ENCODE measurements at regions not wholly inside any gene's neighbourhood (a gene's known extent, or its start where the extent isn't known, plus 50 kb on each side); places are given as distances from the start of the nearest gene placed in this dataset.

DNA sequence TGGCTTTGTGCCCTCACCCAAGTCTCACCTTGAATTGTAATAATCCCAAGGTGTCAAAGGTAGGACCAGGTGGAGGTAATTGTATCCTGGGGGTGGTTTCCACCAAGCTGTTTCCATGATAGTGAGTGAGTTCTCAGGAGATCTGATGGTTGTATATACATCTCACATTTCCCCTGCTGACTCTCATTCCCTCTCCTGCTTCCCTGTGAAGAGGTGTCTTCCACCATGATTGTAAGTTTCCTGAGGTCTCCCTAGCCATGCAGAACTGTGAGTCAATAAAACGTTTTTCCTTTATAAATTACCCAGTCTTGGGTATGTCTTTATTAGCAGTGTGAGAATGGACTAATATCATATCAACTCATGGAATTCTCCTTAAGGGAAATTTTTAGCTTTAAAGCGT is 302.6 kb downstream of the LIG4 start:
- no peak for DNase-seq (ENCODE audit: low read depth)

DNA sequence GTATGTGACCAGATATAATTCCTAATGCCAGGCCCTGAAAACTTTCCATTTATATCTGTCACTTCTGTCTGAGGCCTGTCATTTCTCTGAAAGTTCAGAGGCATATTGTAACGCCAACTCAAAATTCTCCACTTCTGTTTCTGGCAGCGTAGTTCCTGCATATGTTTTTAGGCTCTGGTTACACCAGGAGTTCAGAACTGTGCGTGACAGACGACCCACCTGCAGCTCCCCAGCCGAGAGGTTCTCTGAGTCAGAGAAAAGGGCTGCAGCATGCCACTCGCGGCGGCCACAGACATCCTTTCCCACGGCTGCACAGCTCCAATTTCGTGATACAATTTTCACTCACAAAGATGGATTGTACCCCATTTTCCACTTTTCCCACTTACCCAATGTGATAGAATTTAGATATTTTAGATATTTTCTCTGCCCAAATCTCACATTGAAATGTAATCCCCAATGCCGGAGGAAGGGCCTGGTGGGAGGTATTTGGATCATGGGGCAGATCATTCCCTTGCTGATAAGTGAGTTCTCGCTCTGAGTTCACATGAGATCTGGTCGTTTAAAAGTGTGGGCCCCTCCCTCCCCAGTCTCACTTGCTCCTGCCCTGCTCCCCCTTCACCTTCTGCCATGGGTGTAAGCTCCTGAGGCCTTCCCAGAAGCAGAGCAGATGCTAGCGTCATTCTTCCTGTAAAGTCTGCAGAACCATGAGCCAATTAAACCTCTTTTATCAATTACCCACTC is 308.1 kb downstream of the LIG4 start:
- DNase-seq (ENCODE audit: low read depth) = no peak

DNA sequence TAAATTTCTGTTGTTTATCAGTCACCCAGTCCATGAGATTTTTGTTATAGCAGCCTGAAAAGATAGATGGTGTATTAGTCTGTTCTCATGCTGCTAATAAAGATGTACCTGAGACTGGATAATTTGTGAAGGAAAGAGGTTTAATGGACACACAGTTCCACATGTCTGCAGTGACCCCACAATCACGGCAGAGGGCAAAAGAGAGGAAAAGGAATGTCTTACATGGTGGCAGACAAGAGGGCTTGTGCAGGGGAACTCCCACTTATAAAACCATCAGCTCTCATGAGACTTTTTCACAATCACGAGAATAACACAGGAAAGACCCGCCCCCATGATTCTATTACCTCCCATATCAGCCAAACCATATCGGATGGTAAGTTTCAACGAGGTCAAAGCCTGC is 309.2 kb downstream of the LIG4 start:
- DNase-seq (ENCODE audit: low read depth) = no peak

DNA sequence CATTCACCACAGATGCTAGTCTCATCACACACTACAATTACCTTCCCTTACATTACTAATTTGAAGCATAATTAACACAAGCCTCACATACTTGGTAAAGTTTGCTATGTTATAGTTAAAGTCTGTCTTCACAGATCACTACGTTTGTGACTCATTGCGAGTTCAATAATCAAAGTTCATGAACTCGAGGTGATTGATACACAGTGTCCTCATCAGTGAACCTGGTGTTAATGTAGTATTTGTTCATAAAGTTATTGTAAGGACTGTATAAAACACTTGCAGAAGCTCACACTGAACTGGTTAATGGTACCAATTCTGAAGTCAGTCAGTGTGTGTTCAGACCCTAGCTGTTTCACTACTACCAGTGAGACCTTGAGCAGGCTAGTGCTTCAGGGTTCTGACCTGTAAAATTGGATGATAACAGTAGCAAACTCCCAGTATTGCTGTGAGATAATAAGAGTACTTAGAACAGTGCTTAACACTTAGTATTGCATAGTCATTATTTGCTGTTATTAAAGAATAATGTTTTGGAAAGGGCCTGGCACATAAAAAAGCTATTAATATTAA is 313.3 kb downstream of the LIG4 start:
- no peak for DNase-seq (ENCODE audit: low read depth)

DNA sequence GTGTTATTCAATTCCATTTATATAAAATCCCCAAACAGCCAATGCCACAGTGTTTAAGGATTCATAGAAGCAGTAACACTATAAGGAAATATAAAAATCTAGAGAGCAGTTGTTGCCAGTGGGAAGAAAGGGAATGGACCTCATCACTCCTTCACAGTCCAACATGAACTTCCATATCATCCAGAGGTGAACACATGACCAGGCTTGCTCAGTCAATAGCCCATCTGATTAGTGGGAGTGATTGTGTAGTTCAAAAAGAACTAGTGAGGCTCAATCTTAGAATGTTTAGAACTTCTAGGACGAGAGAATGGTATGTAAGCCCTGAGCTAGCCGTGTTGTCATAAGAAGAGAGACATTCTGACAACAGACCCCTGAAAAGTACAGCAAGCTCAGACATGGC is 314.1 kb downstream of the LIG4 start:
- no peak for DNase-seq (ENCODE audit: low read depth)

DNA sequence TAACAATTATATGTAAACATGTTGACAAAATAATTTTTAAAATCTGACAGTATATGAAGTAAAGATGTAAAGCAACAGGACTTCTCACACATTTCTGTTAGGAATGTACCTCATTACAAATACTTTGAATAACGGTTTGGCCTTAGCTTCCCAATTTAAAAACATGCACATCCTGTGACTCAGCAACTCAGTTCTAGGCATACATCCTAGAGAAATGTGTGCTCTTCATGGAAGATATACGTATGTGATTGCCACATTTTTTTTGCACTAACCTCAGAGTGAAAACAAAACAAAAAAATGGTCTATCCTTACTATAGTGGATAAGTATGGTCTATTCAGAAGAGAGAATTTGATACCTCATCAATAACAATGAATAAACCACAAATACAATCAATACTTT is 314.6 kb downstream of the LIG4 start:
- no peak for DNase-seq (ENCODE audit: low read depth)

DNA sequence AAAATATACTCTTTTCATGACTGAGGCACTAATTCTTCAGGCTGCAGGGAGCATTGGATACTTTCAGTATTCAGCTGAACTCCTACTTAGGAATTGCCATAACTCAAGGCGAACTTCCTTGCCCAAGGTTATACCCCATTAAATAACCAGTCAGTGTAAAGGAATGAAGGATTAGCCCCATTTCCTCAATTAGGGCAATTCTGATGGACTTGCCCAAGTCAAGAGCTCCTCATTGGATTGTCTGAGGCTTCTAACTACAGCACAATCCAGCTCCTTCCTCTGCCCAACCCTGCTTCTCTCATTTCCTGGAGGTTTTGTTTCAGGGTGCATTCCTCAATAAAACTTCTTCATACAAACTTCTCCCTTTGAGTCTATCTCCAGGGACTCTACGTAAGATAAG is 329.2 kb downstream of the LIG4 start:
- no peak for DNase-seq (ENCODE audit: low read depth)

DNA sequence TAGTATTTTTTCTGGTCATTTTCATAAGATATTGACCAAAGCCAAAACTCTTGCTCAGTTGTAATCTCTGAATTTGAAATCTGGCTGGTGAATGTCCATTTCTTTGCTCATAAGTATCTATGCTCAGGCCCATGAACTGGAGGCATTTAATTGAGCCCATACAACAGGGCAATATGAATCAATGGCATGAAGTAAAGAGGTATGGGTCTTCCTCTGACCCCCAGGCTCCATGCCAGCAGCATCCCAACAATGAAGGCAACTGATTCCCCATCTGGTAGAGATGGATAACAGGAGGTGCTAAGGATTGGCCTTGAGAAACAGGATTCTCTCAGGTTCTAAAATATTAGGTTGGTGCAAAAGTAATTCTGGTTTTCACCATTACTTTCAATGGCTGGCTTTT is 330.8 kb downstream of the LIG4 start:
- DNase-seq (ENCODE audit: low read depth) = no peak

DNA sequence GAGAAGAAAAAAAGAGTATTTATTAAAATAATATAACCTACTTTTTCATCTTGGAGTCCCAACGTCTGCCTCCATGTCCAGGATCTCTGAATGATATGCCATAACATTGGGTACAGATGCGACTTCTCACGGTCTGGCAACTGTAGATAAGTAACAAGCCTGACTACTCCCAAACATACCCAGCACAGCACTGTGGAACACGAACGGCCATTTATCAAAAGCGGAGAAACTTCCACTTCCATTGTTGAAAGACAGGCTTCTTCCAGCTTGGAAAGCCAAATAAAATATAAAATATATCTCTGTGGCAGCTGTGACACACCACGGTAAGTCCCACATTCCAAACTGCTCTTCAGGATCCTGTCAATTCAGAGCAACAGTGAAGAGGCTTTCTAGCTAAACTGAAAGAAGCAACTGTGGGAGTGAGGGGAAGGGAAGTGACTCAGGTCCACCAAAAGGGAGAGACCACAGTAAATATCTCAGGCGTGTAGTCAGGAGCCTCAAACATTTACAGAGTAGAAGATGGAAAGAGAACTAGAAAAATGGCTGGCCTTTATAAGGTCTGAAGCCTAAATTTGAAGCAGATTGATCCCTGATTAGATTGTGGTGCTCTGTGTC is 331.7 kb downstream of the LIG4 start:
- DNase-seq (ENCODE audit: low read depth) = no peak

DNA sequence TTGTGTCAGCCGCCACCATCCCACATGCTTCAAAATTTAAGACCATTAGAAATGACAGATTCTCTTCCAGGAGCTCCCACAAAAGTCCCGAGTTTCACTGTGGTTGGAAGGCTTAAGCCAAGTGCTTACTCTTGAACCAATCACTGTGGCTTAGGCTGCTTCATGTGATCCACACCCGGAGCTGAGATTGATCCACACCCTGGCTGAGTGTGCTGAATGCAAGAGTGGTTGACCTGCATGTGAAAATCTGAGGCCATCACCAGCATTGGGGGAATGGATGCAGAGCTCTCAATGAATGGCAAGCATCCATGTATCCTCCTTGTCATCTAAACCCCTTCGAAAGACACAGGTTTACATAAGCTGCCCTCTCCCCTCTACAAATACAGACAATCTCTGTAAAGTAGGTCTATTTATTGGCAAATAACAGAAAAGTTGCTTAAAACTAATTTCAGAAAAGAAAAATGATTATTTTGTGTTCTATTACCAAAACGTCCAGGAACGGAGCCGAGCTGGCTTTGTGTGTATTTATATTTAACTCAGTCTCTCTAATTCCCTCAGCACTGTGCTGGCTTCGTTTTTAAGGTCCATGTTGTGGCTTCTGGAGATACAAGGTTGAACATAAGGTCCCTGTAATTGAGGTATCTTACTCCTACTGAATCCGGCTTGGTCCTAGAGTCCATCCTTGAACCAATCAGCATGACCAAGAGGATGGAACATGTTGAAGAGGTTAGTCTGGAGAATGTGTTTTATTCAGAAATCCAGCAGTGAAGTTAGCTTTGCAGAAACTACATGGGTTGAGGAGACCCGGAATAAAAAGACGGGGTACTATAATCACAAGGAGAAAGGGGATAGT is 332.4 kb downstream of the LIG4 start:
- no peak for DNase-seq (ENCODE audit: low read depth)

DNA sequence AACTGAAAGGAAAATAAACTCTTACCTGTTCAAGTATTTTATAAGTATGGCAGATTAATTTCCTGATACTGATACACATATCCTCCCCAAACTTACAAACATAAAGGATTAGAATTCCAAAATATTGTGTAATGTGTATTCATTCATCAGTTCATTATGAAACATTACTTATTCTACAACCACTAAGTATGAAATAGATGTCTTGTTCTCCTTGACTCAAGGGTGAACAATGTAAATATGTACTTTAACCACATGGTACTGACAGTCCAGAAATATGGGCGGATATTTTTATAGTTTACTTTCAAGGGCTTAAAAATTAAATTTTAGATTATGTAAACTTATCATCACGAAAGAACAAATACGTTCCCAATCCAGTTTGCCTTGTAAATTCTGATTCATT is 334.0 kb downstream of the LIG4 start:
- DNase-seq (ENCODE audit: low read depth) = no peak

DNA sequence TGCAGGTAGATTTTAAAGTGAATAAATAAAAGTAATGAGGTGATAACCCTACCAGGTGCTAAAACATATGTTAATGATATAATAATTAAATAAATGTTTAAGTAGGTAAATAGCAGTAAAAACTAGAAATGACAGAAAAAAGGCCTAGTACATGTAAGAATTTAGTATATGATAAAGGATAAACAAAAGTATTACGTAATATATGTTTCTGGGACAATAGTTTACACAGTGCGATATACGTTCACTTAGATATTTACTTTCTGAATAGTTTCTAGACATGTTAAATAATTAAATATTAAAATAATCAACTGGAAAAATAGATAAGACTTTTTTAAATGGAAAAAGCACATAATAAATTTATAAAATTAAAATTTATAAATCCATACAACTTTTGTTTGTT is 340.9 kb downstream of the LIG4 start:
- DNase-seq (ENCODE audit: low read depth) = no peak

DNA sequence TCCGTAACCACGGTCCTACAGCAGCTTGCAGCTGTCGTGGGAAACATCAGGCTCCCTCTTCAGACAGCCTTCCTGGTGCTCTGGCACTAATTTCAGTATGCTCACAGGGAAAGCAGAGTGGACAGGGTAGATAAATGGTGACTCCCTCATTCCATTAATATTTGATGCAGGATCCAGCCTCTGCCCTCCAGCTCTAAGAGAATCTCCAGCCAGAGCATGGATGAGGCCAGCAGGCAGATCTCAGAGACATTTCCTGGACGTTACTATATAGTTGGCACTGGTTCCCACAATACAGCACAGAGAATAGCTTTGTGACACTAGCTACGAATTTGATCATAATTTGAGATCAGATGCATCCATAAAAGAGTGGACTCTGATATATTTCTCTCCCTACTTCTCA is 341.4 kb downstream of the LIG4 start:
- no peak for DNase-seq (ENCODE audit: low read depth)

DNA sequence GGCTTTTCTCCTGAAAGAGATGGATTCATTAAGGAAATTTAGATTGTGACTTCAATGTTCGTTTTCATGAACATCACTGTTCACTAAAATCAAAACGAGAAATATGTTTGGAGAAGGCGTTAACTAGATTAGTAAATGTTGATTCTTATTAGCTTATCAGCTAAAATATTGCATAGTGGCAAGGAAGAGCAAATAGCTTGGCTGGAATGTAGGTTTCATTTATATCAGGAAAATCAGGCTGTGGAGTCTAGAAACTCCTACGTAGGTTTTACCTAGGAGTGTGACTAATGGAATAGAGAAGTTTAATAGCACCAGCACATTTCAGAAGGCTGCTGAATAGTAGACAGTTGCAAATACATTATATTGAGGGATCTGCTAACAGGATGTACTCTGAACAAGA is 344.9 kb downstream of the LIG4 start:
- no peak for DNase-seq (ENCODE audit: low read depth)

DNA sequence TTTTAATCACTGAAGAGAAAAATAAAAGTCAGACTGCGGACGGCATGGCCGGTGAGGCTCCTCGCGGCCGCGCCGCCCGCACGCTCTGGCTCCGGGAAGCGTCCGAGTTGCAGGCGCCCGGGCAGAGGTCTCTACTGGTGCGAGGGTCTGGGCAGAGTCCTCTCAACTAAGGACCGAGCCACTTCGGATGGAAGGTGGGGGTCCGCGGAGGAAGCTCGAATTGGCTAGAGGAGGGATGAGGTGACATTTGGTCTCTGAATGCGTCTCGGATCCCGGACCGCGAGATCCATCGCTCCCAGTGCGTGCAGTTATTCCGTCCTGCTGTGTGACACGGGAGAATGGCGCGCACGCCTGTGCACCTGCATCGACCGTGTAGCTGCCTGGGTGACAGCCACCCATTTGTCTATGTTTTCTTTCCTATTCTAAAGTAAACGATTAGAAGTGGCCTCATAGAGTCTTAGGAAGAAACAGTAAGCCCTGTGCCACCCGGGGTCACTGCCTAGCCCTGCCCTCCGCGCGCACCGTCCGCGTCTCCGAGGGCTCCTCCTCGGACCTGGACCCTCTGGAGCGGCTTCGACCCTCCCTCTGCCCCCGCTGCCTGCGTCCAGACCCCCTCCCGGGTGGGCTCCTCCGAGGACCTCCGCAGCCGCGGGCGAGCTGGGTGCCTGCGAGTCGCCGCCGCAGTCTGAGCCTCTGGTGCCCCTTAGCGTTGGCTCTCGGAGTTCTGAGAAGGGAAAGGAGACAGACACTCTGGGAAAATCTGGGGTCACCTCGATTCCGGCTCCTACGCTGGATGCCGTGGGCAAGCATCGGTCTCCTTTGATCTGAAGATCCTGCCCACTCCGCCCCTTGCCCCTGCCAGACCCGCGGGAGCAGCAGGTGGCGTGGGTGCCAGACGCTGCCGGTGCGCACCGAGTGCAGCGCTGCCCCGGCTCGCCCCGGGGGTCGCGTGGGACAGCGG is 347.4 kb downstream of the LIG4 start:
- no peak for DNase-seq (ENCODE audit: low read depth)

DNA sequence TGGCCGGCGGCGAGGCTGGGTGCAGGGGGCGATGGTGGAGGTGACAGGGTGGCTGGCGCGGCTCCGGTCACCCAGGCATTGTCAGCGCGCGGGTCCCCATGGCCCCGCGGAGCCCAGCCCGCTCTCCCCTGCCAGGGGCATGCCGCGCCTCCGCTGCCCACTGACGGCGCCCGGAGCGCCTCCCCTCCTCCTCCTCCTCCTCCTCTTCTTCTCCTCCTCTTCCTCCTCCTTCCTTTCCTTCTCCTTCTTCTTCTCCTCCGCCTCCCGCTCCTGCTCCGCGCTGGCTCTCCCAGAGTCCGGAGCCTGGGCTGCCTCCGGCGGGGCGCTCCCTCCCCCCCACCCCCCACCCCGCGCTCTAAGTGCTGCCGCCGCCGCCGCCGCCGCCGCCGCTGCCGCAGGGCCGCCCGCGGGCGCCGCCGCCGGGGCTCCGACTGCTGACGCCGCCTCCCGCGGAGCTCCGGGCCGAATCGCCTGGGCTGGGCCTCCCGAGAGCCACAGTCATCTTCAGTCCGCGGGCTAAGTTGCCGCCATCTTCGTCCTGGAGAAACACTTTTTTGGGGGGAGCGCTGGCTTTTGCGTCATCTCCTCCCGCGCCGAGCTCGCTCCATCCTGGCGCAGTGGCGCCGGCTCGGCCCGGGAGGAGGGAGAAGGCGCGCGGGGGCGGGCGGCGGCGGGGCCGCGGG is 348.3 kb downstream of the LIG4 start:
- no peak for DNase-seq (ENCODE audit: low read depth)

DNA sequence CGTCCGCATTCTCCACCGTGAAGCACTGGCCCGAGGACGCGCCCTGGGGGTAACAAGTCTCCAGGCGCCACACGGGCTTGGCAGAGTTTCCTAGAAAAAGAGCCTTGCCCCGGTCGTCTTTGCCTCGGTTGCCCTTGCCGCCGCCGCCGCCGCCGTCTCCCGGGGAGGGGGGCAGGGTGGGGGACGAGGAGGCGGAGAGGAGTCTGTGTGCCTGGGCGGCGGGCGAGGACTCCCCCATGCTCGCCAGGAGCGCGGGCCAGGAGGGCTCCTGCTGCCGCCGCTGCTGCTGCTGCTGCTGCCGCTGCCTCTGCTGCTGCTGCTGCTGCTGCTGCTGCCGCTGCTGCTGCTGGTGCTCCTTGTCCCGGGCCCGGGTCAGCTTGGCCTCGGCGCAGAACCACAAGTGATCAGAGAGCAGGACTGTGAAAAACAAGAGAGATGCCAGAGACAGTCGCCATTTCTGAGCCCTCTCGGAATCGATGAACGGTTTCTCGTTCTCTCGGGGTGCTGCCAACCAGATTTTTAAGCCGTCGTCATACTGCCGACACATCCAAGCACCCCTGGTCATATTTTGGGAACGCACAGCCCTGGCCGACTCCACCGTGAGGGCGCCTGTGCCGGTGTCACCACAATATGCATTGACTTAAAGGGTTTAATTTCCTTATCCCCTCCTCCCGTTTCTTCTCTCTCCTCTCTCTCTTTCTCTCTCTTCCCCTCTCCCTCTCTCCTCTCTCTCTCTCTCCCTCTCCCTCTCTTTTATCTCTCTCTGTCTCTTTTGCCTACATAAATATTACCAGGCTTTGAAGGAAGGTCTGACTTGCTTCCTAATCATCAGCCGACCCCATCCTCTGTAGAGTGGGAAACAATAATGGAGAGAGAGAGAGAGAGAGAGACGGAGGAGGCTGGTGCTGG is 349.1 kb downstream of the LIG4 start:
- no peak for DNase-seq (ENCODE audit: low read depth)

DNA sequence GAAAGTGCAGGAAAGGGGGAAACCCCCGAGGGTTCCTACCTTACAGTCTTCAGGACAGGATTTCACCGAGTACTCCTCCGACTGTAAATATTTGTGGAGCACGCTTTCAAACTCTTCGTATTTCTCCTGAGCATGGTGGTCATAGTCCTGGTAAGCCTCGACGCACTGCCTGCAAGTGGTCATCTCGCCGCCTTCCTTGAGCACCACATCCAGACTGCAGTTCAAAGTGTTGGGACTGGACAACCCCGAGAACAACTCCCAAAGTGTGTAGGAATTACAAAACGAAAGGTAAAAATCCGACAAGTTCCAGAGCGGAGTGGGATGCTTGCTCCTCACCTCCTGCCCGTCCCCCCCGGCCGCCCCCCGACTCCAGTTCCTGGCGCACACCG is 349.7 kb downstream of the LIG4 start:
- no peak for DNase-seq (ENCODE audit: low read depth)

DNA sequence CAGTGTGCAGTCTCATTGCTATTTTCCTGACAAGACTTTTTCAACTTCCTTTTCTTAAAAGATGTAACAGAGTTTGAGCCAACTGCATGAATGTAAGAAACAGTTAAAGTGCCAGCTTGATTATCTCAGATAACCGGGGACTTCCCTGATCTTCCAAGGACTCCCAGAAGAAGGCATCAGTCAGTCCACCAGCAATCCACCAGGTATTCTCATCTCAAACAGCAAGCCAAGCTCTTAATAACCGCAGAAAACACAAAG is 350.1 kb downstream of the LIG4 start:
- DNase-seq (ENCODE audit: low read depth) = no peak

DNA sequence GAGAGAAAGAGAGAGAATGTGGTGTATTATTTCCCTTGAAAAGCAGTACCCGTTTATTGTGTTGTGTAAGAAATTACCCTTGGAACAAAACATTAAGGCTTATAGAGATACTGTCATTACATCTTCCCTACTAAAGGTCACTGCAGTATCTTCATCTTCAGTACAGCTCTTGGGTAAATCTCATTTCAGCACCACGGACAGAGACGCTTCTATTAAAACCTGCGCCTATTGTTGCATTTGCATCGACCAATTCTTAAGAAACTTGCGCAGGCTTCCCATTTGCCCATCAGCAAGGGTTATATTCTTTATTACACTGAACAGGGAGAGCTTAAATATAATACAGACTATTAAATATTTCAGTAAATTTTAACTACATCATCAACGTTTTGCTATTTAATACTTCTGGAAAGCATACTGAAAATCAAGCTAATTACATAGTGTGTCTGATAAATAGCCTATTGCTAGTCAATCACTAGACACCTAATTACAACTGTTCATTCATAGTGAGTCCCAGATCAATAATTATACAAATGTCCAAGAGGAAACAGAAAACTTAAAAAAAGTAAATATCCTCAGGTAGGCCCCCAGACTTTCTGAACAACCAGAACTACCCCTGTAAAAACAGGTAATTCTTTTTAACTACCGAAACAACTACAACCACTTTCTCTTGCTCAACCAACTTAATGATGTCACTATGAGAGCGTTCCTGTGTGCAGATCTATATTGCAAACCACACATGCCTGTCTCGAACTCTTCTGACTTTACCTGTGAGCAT is 350.6 kb downstream of the LIG4 start:
- no peak for DNase-seq (ENCODE audit: low read depth)
